Tibial artery (tissue), 4 donors: ENCODE measurements at regions not wholly inside any gene's neighbourhood (a gene's known extent, or its start where the extent isn't known, plus 50 kb on each side); places are given as distances from the start of the nearest gene placed in this dataset.

ENCODE experiments used
- DNase-seq, 2 donors: peaks; one replicate each; pipeline ENCODE4 v3.0.0-alpha.2; 2019
- H3K27ac ChIP-seq, 2 donors: fragments of 200-600 bp; sonication (generic) in 1 of 2; 1 replicate in 1 of 2; 2 replicates in 1 of 2; pipeline ENCODE4 v1.5.1; 2018 to 2019; ENCODE audit warnings: mild to moderate bottlenecking in 1 of 2
- H3K27me3 ChIP-seq, 2 donors: fragments of 200-600 bp; sonication (generic) in 1 of 2; one replicate each; pipeline versions ENCODE4 v1.5.1 to v1.6.0; 2016 to 2019
- H3K36me3 ChIP-seq, 3 donors: fragments of 200-600 bp; sonication (generic) in 2 of 3; one replicate each; pipeline ENCODE4 v1.5.1; 2016 to 2019; ENCODE audit warnings: mild to moderate bottlenecking in 2 of 3
- H3K4me1 ChIP-seq, 4 donors: fragments of 200-600 bp; sonication (generic) in 2 of 4; 1 replicate in 3 of 4; 2 replicates in 1 of 4; pipeline ENCODE4 v1.5.1; 2016 to 2019
- H3K4me3 ChIP-seq, 2 donors: fragments of 200-600 bp; sonication (generic) in 1 of 2; 1 replicate in 1 of 2; 2 replicates in 1 of 2; pipeline ENCODE4 v1.5.1; 2018 to 2019; ENCODE audit warnings: mild to moderate bottlenecking in 2 of 2
- H3K9me3 ChIP-seq, 3 donors: fragments of 200-600 bp; sonication (generic) in 1 of 3; one replicate each; pipeline ENCODE4 v1.5.1; 2016 to 2019
- intact Hi-C: fragments of 100-400 bp; cut with DNase I; formaldehyde crosslinking; loops from one replicate; pipeline ENCODE4 v1.15.0; 2023; ENCODE audit warnings: low total_unique reads
- TF ChIP-seq, protein P1 (sequence below), 2 experiments: fragments of 200-600 bp in 1 of 2; fragments of 450-650 bp in 1 of 2; IDR thresholded peaks; one replicate each; pipeline ENCODE4 v1.5.1; 2017 to 2019; ENCODE audit warnings: antibody characterized with exemption in 2 of 2, mild to moderate bottlenecking in 1 of 2, moderate library complexity in 1 of 2

DNA sequence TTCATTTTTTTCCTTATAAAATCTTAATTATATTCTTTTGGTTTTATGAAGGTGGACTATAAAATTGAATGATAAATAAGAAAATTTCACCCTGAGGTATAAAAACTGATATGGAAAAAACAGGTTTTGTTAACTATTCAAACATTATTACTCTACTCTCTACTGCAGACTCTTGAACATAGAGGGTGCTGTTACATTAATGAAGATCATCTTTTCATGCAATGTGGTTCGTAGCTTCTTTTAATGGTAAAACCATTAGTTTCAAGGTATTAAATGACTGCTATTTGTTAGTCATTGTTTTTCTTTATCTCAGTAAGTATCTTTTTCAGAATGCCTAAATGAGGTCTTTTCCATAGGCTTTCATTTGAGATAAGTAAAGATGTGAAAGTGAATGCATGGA is 510.4 kb downstream of the SLC16A7 start:
- intact Hi-C loops = no loop called here
- no peak for DNase-seq
- Histone ChIP-seq H3K4me1 (no peaks in the 10 kb centered on the region), H3K36me3 (no peaks in the 10 kb centered on the region), H3K27ac (no peak overlapping the region), H3K4me3 (no peak overlapping the region), H3K9me3 (no peaks in the 10 kb centered on the region), H3K27me3 (no peaks in the 10 kb centered on the region)
- TF ChIP-seq, protein P1, sequence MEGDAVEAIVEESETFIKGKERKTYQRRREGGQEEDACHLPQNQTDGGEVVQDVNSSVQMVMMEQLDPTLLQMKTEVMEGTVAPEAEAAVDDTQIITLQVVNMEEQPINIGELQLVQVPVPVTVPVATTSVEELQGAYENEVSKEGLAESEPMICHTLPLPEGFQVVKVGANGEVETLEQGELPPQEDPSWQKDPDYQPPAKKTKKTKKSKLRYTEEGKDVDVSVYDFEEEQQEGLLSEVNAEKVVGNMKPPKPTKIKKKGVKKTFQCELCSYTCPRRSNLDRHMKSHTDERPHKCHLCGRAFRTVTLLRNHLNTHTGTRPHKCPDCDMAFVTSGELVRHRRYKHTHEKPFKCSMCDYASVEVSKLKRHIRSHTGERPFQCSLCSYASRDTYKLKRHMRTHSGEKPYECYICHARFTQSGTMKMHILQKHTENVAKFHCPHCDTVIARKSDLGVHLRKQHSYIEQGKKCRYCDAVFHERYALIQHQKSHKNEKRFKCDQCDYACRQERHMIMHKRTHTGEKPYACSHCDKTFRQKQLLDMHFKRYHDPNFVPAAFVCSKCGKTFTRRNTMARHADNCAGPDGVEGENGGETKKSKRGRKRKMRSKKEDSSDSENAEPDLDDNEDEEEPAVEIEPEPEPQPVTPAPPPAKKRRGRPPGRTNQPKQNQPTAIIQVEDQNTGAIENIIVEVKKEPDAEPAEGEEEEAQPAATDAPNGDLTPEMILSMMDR (IDR thresholded peaks at IDR 0.05) = no peak

DNA sequence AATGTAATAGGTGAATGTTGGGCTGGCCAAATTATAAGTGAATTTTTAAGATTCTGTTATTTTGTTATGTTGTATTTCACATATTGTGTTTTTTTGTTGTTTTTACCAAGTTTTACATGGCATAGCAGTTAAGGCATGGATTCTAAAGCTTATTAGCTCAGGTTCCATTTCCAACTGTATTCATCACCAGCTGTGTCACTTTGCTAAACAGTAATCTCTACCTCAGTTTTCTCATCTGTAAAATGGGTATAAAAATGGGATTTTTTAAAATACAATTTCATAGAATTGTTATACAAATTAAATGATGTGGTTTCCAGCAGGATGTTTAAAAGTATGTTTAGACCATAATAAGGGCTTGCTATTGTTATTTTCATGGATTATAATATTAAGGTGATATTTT is 512.2 kb downstream of the SLC16A7 start:
- no peaks in the 10 kb centered on the region for H3K4me1 ChIP-seq
- H3K27ac ChIP-seq = no peak overlapping the region
- no peaks in the 10 kb centered on the region for H3K36me3 ChIP-seq
- DNase-seq = no peak
- H3K4me3 ChIP-seq = no peak overlapping the region
- no peaks in the 10 kb centered on the region for H3K27me3 ChIP-seq
- TF ChIP-seq, protein P1 (IDR thresholded peaks at IDR 0.05) = no peak
- intact Hi-C loops = no loop called here
- no peaks in the 10 kb centered on the region for H3K9me3 ChIP-seq

DNA sequence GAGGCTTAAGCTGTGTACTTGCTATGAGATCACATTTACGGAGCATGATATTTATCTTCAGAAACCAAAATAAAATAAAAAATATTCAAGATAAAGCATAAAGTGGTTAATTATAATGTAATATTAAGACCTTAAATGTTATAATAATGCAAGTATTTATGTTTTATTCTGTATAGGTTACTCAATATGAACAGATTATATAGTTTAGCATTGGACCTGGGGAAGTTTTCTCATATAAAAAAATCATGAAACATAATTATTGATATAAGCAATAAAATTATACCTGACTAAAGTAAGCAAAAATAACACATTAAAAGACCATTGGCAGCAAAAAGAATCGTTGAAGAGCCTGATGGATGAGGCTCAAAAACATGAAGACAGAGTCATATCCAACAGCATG is 516.2 kb downstream of the SLC16A7 start:
- Histone ChIP-seq H3K4me3 (no peak overlapping the region), H3K27ac (no peak overlapping the region), H3K4me1 (no peaks in the 10 kb centered on the region), H3K27me3 (no peaks in the 10 kb centered on the region), H3K9me3 (no peaks in the 10 kb centered on the region), H3K36me3 (no peaks in the 10 kb centered on the region)
- DNase-seq = no peak
- TF ChIP-seq, protein P1 (IDR thresholded peaks at IDR 0.05) = no peak
- intact Hi-C loops = no loop called here

DNA sequence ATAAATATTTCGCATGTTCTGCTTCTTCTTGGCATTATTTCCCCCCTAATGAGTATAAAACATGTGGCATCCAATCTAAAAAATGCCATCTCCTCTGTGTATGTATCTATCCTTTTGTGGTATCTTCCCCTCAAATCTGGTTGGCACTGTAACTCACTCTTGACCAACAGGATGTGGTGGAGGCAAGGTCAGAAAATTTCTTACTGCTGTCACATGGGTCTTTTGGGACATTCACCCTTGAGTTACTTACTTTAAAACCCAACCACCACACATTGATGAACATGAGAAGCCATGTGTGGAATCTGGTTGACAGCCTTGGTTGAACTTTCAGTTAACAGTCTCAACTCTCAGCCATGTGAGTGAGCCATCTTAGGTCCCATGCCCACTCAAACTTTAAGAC is 516.9 kb downstream of the SLC16A7 start:
- Histone ChIP-seq H3K27me3 (no peaks in the 10 kb centered on the region), H3K9me3 (no peaks in the 10 kb centered on the region), H3K36me3 (no peaks in the 10 kb centered on the region), H3K27ac (no peak overlapping the region), H3K4me1 (no peaks in the 10 kb centered on the region), H3K4me3 (no peak overlapping the region)
- TF ChIP-seq, protein P1 (IDR thresholded peaks at IDR 0.05) = no peak
- DNase-seq = no peak
- intact Hi-C loops = no loop called here

DNA sequence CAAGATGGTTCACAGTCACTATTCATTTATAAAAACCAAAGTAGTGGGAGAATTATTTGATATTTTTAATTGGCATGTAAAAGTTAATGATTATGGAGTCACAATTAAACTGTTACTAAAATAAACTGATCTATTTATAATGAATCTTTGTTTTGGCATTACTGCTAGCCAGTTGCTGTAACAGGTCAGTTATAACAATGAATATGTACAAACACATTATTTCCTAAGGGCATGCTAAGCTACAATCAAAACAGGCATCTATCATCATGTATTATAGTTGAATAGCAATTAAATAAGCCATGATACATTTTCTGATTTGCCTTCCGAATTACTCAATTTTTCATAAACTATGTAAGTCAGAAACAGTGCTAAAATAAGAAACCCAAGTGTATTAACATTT is 518.3 kb downstream of the SLC16A7 start:
- DNase-seq = no peak
- TF ChIP-seq, protein P1 (IDR thresholded peaks at IDR 0.05) = no peak
- H3K27me3 ChIP-seq = no peaks in the 10 kb centered on the region
- intact Hi-C loops = no loop called here
- H3K27ac ChIP-seq = no peak overlapping the region
- no peaks in the 10 kb centered on the region for H3K9me3 ChIP-seq
- no peak overlapping the region for H3K4me3 ChIP-seq
- no peaks in the 10 kb centered on the region for H3K36me3 ChIP-seq
- no peaks in the 10 kb centered on the region for H3K4me1 ChIP-seq

DNA sequence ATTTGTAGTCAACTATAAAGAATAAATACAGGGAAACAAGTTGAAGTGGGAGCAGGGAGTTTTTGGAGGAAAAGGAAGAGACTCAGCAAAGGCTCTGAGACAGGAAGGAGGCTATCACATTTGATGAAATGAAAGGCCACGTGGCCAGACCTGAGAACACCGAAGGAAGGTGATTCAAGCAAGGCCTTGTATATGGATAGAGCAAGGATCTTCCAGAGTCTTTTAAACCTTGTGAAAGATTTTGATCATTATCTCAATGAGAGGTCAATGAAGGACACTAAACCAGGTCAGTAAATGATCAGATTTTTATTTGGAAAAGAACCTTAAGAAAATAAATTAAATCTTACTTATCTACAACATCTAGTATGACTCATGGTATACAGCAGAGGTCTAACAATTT is 523.5 kb downstream of the SLC16A7 start:
- Histone ChIP-seq H3K4me1 (no peaks in the 10 kb centered on the region), H3K4me3 (no peak overlapping the region), H3K9me3 (no peaks in the 10 kb centered on the region), H3K36me3 (no peaks in the 10 kb centered on the region), H3K27me3 (no peaks in the 10 kb centered on the region), H3K27ac (no peak overlapping the region)
- no peak for DNase-seq
- intact Hi-C loops = no loop called here
- TF ChIP-seq, protein P1 (IDR thresholded peaks at IDR 0.05) = no peak
